ENCODE measurements at regions not wholly inside any gene's neighbourhood (a gene's known extent, or its start where the extent isn't known, plus 50 kb on each side); places are given as distances from the start of the nearest gene placed in this dataset.

GRCh38 chr15:47568030-47568429, 149.3 kb upstream of the SEMA6D start:
- H3K4me3 ChIP-seq (replicated peaks in 1 of 2; ENCODE audit: low read depth in 1 of 2, low read length in 2 of 2), result no peak overlapping the region
- H3K4me2 ChIP-seq (ENCODE audit: low read length), result no peak overlapping the region
- H2AFZ ChIP-seq (ENCODE audit: low read depth, low read length, poor library complexity, severe bottlenecking), result no peak overlapping the region
- TF ChIP-seq CTCF (IDR thresholded peaks at IDR 0.05 in 2 of 3, conservative IDR thresholded peaks at IDR 0.05 in 1 of 3; ENCODE audit: borderline replicate concordance in 1 of 3, insufficient read depth in 1 of 3, low read depth in 2 of 3, low read length in 2 of 3) (no peak), YY1 (IDR thresholded peaks at IDR 0.05; ENCODE audit: extremely low read depth, insufficient replicate concordance, low read depth, low read length) (no peak), JUND (IDR thresholded peaks at IDR 0.05) (no peak)
- no peaks in the 10 kb centered on the region for H4K20me1 ChIP-seq (ENCODE audit: insufficient read depth)
- no peaks in the 10 kb centered on the region for H3K4me1 ChIP-seq (ENCODE audit: control insufficient read depth in 1 of 2, insufficient read depth in 2 of 2, low read length in 2 of 2)
- H3K9ac ChIP-seq (ENCODE audit: low read length), result no peak overlapping the region
- CTCF ChIA-PET, result no interaction called here
- no peaks in the 10 kb centered on the region for H3K36me3 ChIP-seq (ENCODE audit: control insufficient read depth in 1 of 2, insufficient read depth in 2 of 2, low read length in 2 of 2)
- BruUV-seq (replicated peaks), result no TSS peak
- peaks cover 24 to 38% of the 10 kb centered on the region in 2 experiments for H3K9me3 ChIP-seq (ENCODE audit: control insufficient read depth in 1 of 2, insufficient read depth in 1 of 2, low read depth in 1 of 2, low read length in 2 of 2)
- RAD21 ChIA-PET (ENCODE audit: low non-redundant PET in 1 of 2, low total read pairs in 2 of 2, uncharacterized antibody in 2 of 2, unreplicated experiment in 2 of 2), result no interaction called here
- H3K27ac ChIP-seq (ENCODE audit: low read depth, low read length), result no peak overlapping the region
- POLR2A ChIA-PET, result no interaction called here
- no peaks in the 10 kb centered on the region for H3K27me3 ChIP-seq (ENCODE audit: insufficient read depth, low read length)
- DNase-seq (ENCODE audit: low read depth, low spot score) (no peak), ATAC-seq (no peak)
- intact Hi-C loops (cut with micrococcal nuclease), result no loop called here
- no peaks in the 10 kb centered on the region for H3K79me2 ChIP-seq (ENCODE audit: insufficient read depth, low read length)
- H3K9me2 ChIP-seq (ENCODE audit: insufficient read depth), result no peaks in the 10 kb centered on the region

GRCh38 chr15:47570044-47570443, 147.3 kb upstream of the SEMA6D start:
- intact Hi-C loops (cut with micrococcal nuclease), result no loop called here
- Histone ChIP-seq H3K4me2 (ENCODE audit: low read length) (no peak overlapping the region), H3K27ac (ENCODE audit: low read depth, low read length) (no peak overlapping the region), H3K9ac (ENCODE audit: low read length) (no peak overlapping the region), H4K20me1 (ENCODE audit: insufficient read depth) (no peaks in the 10 kb centered on the region), H2AFZ (ENCODE audit: low read depth, low read length, poor library complexity, severe bottlenecking) (no peak overlapping the region), H3K79me2 (ENCODE audit: insufficient read depth, low read length) (no peaks in the 10 kb centered on the region), H3K9me3 (ENCODE audit: control insufficient read depth in 1 of 2, insufficient read depth in 1 of 2, low read depth in 1 of 2, low read length in 2 of 2) (peaks cover 24 to 47% of the 10 kb centered on the region in 2 experiments), H3K4me3 (replicated peaks in 1 of 2; ENCODE audit: low read depth in 1 of 2, low read length in 2 of 2) (no peak overlapping the region), H3K36me3 (ENCODE audit: control insufficient read depth in 1 of 2, insufficient read depth in 2 of 2, low read length in 2 of 2) (no peaks in the 10 kb centered on the region), H3K27me3 (ENCODE audit: insufficient read depth, low read length) (no peaks in the 10 kb centered on the region), H3K4me1 (ENCODE audit: control insufficient read depth in 1 of 2, insufficient read depth in 2 of 2, low read length in 2 of 2) (no peaks in the 10 kb centered on the region), H3K9me2 (ENCODE audit: insufficient read depth) (no peaks in the 10 kb centered on the region)
- CTCF ChIA-PET, result no interaction called here
- no peak for DNase-seq (ENCODE audit: low read depth, low spot score)
- RAD21 ChIA-PET (ENCODE audit: low non-redundant PET in 1 of 2, low total read pairs in 2 of 2, uncharacterized antibody in 2 of 2, unreplicated experiment in 2 of 2), result no interaction called here
- BruUV-seq (replicated peaks), result no TSS peak
- no peak for ATAC-seq
- POLR2A ChIA-PET, result no interaction called here
- no peak for TF ChIP-seq CTCF (IDR thresholded peaks at IDR 0.05 in 2 of 3, conservative IDR thresholded peaks at IDR 0.05 in 1 of 3; ENCODE audit: borderline replicate concordance in 1 of 3, insufficient read depth in 1 of 3, low read depth in 2 of 3, low read length in 2 of 3)
- TF ChIP-seq REST (IDR thresholded peaks at IDR 0.05; ENCODE audit: low read depth), result no peak
- TF ChIP-seq CEBPB (IDR thresholded peaks at IDR 0.05; ENCODE audit: low read depth), result no peak
- no peak for TF ChIP-seq ZNF274 (IDR thresholded peaks at IDR 0.05; ENCODE audit: low read depth, low read length)
- TF ChIP-seq SRF (IDR thresholded peaks at IDR 0.05; ENCODE audit: low read depth), result no peak
- TF ChIP-seq ZFX (IDR thresholded peaks at IDR 0.05), result no peak
- TF ChIP-seq ELF1 (IDR thresholded peaks at IDR 0.05; ENCODE audit: borderline replicate concordance, low read depth), result no peak
- TF ChIP-seq EZH2 (IDR thresholded peaks at IDR 0.05), result no peak
- no peak for TF ChIP-seq POLR2AphosphoS5 (IDR thresholded peaks at IDR 0.05; ENCODE audit: low read depth, low read length)
- TF ChIP-seq TCF7L2 (IDR thresholded peaks at IDR 0.05; ENCODE audit: borderline replicate concordance, extremely low read depth, insufficient read depth, insufficient read length), result no peak
- TF ChIP-seq MAX (IDR thresholded peaks at IDR 0.05), result no peak

Data from HCT116 (cell line).